GM23248 (cell line): ENCODE measurements at regions not wholly inside any gene's neighbourhood (a gene's known extent, or its start where the extent isn't known, plus 50 kb on each side); places are given as distances from the start of the nearest gene placed in this dataset.

ENCODE experiments used
- DNase-seq: peaks from one replicate; pipeline ENCODE4 v3.0.0-alpha.2; 2015
- H2AFZ ChIP-seq: fragments of 200-600 bp; sonication (generic); 2 replicates; pipeline ENCODE4 v1.6.1; 2016; ENCODE audit warnings: antibody characterized with exemption
- H3F3A ChIP-seq: fragments of 200-600 bp; sonication (generic); 2 replicates; pipeline ENCODE4 v1.6.1; 2016; ENCODE audit warnings: mild to moderate bottlenecking, antibody characterized with exemption, mixed run types; ENCODE audit not compliant: insufficient read depth
- H3K27ac ChIP-seq: fragments of 200-600 bp; sonication (generic); 2 replicates; pipeline ENCODE4 v1.5.1; 2016; ENCODE audit warnings: mild to moderate bottlenecking
- H3K27me3 ChIP-seq: fragments of 200-600 bp; sonication (generic); replicated peaks from 2 replicates; pipeline ENCODE4 v1.6.1; 2016; ENCODE audit warnings: mild to moderate bottlenecking; ENCODE audit not compliant: insufficient read depth
- H3K36me3 ChIP-seq: fragments of 200-600 bp; sonication (generic); 2 replicates; pipeline ENCODE4 v1.6.1; 2016; ENCODE audit warnings: low read depth, mild to moderate bottlenecking
- H3K4me1 ChIP-seq: fragments of 200-600 bp; sonication (generic); 2 replicates; pipeline ENCODE4 v1.6.1; 2016; ENCODE audit warnings: mild to moderate bottlenecking; ENCODE audit not compliant: insufficient read depth
- H3K4me2 ChIP-seq: fragments of 200-600 bp; sonication (generic); one replicate; pipeline ENCODE4 v1.6.1; 2016; ENCODE audit warnings: mild to moderate bottlenecking; ENCODE audit not compliant: unreplicated experiment
- H3K4me3 ChIP-seq: fragments of 200-600 bp; sonication (generic); 2 replicates; pipeline ENCODE4 v1.5.1; 2016; ENCODE audit warnings: mild to moderate bottlenecking
- H3K79me2 ChIP-seq: fragments of 200-600 bp; sonication (generic); 2 replicates; pipeline ENCODE4 v1.6.1; 2016; ENCODE audit warnings: mild to moderate bottlenecking; ENCODE audit not compliant: insufficient read depth
- H3K9ac ChIP-seq: fragments of 200-600 bp; sonication (generic); 2 replicates; pipeline ENCODE4 v1.6.1; 2016; ENCODE audit warnings: mild to moderate bottlenecking
- H3K9me2 ChIP-seq: fragments of 200-600 bp; sonication (generic); 2 replicates; pipeline ENCODE4 v1.6.1; 2016; ENCODE audit warnings: mixed run types, mild to moderate bottlenecking, moderate library complexity; ENCODE audit not compliant: insufficient read depth
- H3K9me3 ChIP-seq: fragments of 200-600 bp; sonication (generic); one replicate; pipeline ENCODE4 v1.6.1; 2017; ENCODE audit warnings: low read depth
- H4K20me1 ChIP-seq: fragments of 200-600 bp; sonication (generic); 2 replicates; pipeline ENCODE4 v1.6.0; 2016; ENCODE audit not compliant: insufficient read depth
- EZH2 ChIP-seq: fragments of 200-600 bp; sonication (generic); IDR thresholded peaks from 2 replicates; pipeline ENCODE4 v1.6.1; 2018; ENCODE audit warnings: antibody characterized with exemption, mild to moderate bottlenecking; ENCODE audit not compliant: insufficient read depth, poor library complexity, severe bottlenecking
- EZH2phosphoT487 ChIP-seq: fragments of 200-600 bp; sonication (generic); IDR thresholded peaks from 2 replicates; pipeline ENCODE4 v1.6.1; 2018; ENCODE audit warnings: antibody characterized with exemption, moderate library complexity, mild to moderate bottlenecking, low read depth; ENCODE audit not compliant: insufficient read depth
- WGBS, 2 experiments: methylation state at CpG; one replicate each; pipeline ENCODE4 v1.1.6; 2015 to 2017; ENCODE audit warnings: low lambda C conversion rate in 2 of 2, low coverage in 1 of 2; ENCODE audit errors: missing lambda C conversion rate in 2 of 2; 5-methylcytosine and 5-hydroxymethylcytosine counted together
- in situ Hi-C: fragments of 300-500 bp; cut with MboI; formaldehyde crosslinking; loops from 2 replicates; pipeline ENCODE4 v1.15.0; 2020

DNA sequence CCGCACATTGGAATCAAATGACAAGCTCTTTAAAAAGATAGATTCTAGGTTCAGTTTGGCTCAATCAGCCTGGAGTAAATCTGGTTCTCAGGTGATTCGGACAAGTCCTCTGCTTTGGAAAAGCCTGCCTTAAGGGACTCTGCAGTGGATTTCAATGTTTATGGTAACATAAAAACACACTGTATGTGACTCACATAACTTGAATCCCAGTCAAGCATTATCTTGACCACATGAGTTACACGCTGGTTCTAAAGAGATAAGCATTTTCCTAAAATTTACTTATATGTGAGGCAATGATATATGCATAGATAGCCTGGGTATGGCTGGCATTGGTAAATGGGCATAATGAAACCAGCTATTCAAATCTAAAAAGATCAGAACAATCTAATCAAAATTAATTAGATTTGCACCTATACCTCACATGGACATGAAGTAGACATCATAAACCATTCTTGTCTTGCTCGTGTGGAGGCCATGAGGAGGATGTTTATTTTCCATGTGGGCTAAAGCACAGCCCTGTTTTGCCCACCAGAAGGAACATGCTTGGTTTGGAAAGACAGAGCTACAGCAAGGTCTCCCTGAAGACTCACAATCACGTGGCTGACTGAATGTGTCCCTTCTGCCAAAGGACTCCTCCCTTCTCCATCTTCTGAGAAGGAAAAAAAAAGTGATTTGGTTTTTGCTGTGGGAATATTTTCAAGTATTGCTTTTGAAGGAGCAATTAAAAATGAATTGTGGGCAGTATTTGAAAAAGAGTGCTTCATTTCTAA is 351.7 kb downstream of the DIRAS2 start:
- TF ChIP-seq EZH2 (no peak), EZH2phosphoT487 (no peak)
- WGBS, 2 experiments: 25 to 31% methylated on average over 5 of the region's 5 CpGs
- no peaks in the 10 kb centered on the region for H4K20me1 ChIP-seq
- H2AFZ ChIP-seq: no peak overlapping the region
- no peak overlapping the region for H3K9ac ChIP-seq
- in situ Hi-C loops: no loop called here
- DNase-seq: no peak
- no peaks in the 10 kb centered on the region for H3K27me3 ChIP-seq
- no peak overlapping the region for H3K27ac ChIP-seq
- no peaks in the 10 kb centered on the region for H3K9me2 ChIP-seq
- no peaks in the 10 kb centered on the region for H3K79me2 ChIP-seq
- no peaks in the 10 kb centered on the region for H3K4me1 ChIP-seq
- H3F3A ChIP-seq: no peaks in the 10 kb centered on the region
- no peak overlapping the region for H3K4me3 ChIP-seq
- no peaks in the 10 kb centered on the region for H3K36me3 ChIP-seq
- H3K9me3 ChIP-seq: no peaks in the 10 kb centered on the region
- no peak overlapping the region for H3K4me2 ChIP-seq

- Histone ChIP-seq H3K27ac (no peak overlapping the region), H3K9me2 (no peaks in the 10 kb centered on the region), H3K27me3 (no peaks in the 10 kb centered on the region), H3K9me3 (no peaks in the 10 kb centered on the region), H3K79me2 (no peaks in the 10 kb centered on the region), H4K20me1 (no peaks in the 10 kb centered on the region), H3K4me1 (no peaks in the 10 kb centered on the region), H3K9ac (no peak overlapping the region), H3K4me2 (no peak overlapping the region), H3K4me3 (no peak overlapping the region), H3F3A (no peaks in the 10 kb centered on the region), H2AFZ (no peak overlapping the region), H3K36me3 (no peaks in the 10 kb centered on the region)
- no peak for DNase-seq
- in situ Hi-C loops: no loop called here
- TF ChIP-seq EZH2 (no peak), EZH2phosphoT487 (no peak)
- WGBS, 2 experiments: 7 to 12% methylated on average over 6 of the region's 6 CpGs
These were observed 346.1 kb downstream of the DIRAS2 start for GRCh38 chr9:90296539-90296938.

DNA sequence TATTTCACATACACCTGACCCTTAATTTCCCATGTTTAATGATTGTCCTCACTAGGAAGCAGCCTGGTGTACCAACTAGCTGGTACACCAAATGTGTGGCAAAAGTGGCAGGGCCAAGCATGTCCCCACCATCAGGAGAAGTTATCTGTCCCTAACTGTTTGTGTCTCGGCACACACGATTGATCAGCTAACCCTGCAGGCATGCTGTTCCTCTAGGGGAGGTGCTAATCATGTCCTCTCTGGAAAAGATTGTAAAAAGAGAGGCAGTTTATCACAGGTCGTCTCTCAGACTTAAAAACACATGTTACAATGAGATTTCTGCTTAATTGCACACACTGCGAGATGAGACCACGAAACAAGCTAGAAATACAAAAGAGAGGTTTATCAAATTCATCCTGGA is 342.7 kb downstream of the DIRAS2 start:
- 59 to 71% methylated on average over 5 of the region's 5 CpGs for WGBS, 2 experiments
- no peaks in the 10 kb centered on the region for H3K79me2 ChIP-seq
- no peaks in the 10 kb centered on the region for H3K4me1 ChIP-seq
- H4K20me1 ChIP-seq: no peaks in the 10 kb centered on the region
- in situ Hi-C loops: no loop called here
- H3K27ac ChIP-seq: no peak overlapping the region
- H3K4me3 ChIP-seq: no peak overlapping the region
- no peak overlapping the region for H2AFZ ChIP-seq
- H3K27me3 ChIP-seq: no peaks in the 10 kb centered on the region
- DNase-seq: no peak
- TF ChIP-seq EZH2phosphoT487 (no peak), EZH2 (no peak)
- H3K9me2 ChIP-seq: no peaks in the 10 kb centered on the region
- H3K36me3 ChIP-seq: no peaks in the 10 kb centered on the region
- H3K4me2 ChIP-seq: no peak overlapping the region
- no peak overlapping the region for H3K9ac ChIP-seq
- H3F3A ChIP-seq: no peaks in the 10 kb centered on the region
- no peaks in the 10 kb centered on the region for H3K9me3 ChIP-seq

- no peak for DNase-seq
- H3K9me2 ChIP-seq: no peaks in the 10 kb centered on the region
- H3K4me1 ChIP-seq: no peaks in the 10 kb centered on the region
- H4K20me1 ChIP-seq: no peaks in the 10 kb centered on the region
- no peak overlapping the region for H3K4me2 ChIP-seq
- no peaks in the 10 kb centered on the region for H3K79me2 ChIP-seq
- in situ Hi-C loops: no loop called here
- no peak overlapping the region for H2AFZ ChIP-seq
- no peak overlapping the region for H3K9ac ChIP-seq
- TF ChIP-seq EZH2: no peak
- no peak for TF ChIP-seq EZH2phosphoT487
- H3K36me3 ChIP-seq: no peaks in the 10 kb centered on the region
- no peaks in the 10 kb centered on the region for H3K27me3 ChIP-seq
- 27 to 36% methylated on average over 3 of the region's 3 CpGs for WGBS, 2 experiments
- no peak overlapping the region for H3K27ac ChIP-seq
- no peaks in the 10 kb centered on the region for H3K9me3 ChIP-seq
- H3K4me3 ChIP-seq: no peak overlapping the region
- H3F3A ChIP-seq: no peaks in the 10 kb centered on the region
These were observed 341.9 kb downstream of the DIRAS2 start for GRCh38 chr9:90300611-90301276.
